Hematopoietic multipotent progenitor cell treated with erythropoietin and hydrocortisone succinate and interleukin-3 and kit ligand, for 15 days (in vitro differentiated cells): ENCODE measurements at regions not wholly inside any gene's neighbourhood (a gene's known extent, or its start where the extent isn't known, plus 50 kb on each side); places are given as distances from the start of the nearest gene placed in this dataset.
"Not testable (repeated sequence)": the region's sequence is repeated elsewhere in the genome, so short reads cannot be mapped to it uniquely, and the experiment has no call there.

Source experiments
- DNase-seq: peaks from one replicate; pipeline ENCODE4 v3.0.0-alpha.2; 2015; ENCODE audit warnings: low spot score

DNA sequence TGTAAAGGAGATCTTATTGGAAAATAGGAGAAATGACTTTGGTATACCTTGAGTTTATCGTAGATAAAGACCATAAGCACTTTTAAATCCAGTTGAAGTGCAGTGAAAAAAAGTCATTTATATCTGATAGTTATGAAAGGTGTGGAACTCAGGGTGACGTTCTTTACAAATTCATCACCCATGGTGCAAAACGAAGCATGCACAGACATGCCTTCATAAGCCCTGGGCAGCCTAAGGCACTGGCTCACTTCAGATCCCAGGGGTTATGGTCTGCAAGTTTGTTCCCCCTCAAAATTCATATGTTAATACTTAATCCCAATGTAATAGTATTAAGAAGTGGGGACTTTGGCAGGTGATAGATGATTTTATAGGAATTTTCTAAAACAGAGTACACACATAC is 1216.4 kb upstream of the USP15 start:
- DNase-seq: no peak

- DNase-seq: no peak
Measured at GRCh38 chr12:61044766-61045165, 1215.4 kb upstream of the USP15 start.

GRCh38 chr12:61070640-61071414 is 1189.4 kb upstream of the USP15 start:
- no peak for DNase-seq

DNA sequence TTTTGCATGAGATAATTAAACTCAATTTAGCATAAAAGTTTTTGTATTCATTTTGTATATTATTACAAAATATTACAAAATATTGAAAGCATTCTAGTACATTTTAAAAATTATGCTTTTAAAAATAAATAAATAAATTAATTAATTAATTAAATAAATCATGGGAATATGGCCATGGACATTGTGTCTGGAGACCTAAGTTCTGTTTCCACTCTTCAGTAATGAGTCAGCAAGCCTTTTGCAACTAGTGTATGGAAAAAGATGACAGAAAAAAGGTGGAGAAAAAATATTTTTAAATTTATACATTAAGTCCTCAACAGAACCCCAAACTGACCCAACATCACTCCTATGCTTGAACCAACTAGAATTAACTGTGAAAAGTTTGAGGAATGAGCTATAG is 1187.5 kb upstream of the USP15 start:
- no peak for DNase-seq

- no peak for DNase-seq
Measured at GRCh38 chr12:61095111-61095510, 1165.1 kb upstream of the USP15 start.

DNA sequence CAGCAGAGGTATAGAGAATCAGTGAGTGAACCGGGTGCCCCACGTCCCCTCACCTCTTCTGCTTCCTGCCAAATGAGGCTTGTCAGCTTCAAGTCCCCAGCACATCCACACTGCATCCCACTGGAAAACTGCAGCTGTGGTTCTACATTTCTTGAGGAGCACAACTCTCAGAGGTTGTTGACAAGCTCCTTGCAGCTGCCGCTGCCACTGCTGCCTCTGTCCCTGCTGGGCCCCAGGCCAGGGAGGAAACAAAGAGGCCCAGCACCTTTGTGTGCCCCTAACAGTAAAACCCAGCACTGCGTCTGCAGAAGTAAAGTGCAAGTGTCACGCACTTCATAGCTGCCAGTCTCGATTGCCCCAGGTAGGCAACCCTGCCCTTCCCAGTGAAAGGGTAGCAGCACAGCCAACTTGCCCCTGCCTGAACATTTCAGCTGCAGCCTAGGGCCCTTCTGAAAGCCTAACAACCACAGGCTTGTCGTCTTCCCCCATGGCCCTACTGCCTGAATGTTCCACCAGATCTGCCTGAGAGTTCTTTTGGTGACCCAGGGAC is 1162.1 kb upstream of the USP15 start:
- DNase-seq: no peak

DNA sequence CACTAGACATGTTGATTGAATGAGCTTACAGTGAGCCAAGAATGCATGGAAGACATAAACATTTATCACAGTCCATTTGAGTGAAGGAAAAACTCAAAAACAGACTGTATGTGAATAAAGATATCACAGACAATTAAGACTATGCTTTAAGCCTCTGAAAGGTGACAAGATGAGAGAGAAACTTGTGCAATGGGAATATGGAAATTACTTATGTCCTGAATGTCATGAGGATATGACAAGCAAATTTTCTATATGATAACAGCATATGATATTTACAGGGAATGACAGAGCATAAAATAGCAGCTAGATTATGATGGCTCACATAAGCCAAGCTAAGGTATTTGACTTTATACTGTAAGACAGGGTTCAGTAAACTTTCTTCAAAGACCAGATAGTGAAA is 1153.1 kb upstream of the USP15 start:
- no peak for DNase-seq

- DNase-seq: no peak
Measured at GRCh38 chr12:61111218-61111617, 1149.0 kb upstream of the USP15 start.

DNA sequence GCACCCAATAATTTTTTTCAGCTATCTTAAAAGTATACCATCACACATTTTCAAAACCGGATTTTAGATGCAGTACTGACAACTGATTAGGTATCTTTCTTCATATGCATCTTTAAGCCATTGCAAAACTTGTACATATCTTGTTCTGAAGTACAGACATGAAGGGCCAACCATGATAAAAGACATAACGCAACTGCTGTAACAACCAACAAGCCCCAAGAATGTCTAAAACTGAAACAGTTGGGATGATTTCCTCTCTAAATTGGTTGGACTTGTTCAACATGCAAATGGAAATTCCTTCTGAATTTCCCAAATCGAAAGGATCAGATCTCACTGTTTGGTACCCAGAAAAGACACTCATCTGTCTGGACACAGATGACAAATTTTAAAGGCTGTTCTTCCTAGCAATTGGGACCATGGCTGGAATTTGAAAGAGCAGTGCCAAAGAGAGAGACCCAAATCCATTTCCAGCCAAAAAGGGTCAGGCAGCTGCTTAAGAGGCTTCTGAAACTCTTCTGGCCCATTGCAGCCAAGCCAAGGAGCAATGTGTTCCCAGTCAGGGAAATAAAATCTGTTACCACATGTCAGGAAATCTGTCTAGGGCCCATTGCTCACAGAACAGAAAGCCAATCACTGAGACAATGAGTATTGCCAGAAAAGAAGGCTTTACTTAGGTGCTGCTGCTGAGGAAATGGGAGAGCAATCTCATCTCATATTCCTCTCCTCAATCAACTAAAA is 1122.4 kb upstream of the USP15 start:
- no peak for DNase-seq

DNA sequence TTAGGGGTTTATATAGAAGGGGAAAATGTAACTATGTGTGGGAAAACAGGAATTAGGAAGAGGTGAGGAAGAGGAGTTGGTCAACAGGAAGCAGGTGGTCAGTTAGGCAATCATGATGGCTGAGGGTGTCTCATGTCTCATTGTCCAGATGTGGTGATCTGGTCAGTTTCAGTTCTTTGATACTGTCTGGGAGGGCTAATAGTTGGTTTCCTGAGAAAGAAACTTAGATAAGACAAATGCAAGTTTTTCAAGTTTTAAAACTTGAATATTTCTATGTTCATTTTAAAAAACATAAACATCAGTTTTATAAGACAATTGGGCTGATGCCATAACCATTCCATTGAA is 1121.8 kb upstream of the USP15 start:
- no peak for DNase-seq

GRCh38 chr12:61161961-61162360 is 1098.2 kb upstream of the USP15 start:
- DNase-seq: no peak

DNA sequence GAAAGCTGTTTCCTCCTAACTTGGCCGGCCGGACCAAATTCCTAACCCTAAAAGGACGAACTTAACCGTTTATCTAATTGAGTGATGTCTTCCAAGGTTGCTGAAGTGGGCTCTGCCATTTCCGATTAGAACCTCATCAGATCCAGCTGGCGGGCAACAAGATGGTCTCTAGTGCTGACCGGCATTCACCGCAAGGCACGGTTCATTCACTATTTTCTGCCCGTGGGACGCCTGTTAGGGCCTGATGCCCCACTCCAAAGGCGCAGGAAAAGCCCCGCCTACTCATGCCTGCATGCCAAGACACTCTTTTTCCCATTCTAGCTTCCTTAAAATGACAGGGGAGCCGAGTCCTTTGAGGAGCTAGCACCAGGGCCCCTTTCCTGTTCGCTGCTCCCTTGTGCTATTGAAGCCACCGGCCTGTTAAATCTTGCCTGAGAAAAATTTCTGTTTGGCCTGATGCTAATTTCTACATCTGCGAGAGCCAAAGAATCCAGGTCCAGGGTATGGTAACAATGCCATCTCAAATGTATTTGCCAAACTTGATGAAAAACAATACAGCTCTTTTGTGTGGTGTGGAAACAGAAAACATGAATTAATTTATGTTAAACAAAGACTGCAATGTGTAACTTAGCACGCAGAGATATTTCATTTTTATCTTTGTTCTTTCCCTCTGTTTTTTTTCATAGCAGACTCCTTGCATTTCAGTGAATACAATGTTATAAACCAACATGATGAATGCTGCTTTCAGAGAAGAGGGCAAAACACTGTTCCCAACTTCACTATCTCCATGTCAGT is 1071.2 kb upstream of the USP15 start:
- DNase-seq: no peak

DNA sequence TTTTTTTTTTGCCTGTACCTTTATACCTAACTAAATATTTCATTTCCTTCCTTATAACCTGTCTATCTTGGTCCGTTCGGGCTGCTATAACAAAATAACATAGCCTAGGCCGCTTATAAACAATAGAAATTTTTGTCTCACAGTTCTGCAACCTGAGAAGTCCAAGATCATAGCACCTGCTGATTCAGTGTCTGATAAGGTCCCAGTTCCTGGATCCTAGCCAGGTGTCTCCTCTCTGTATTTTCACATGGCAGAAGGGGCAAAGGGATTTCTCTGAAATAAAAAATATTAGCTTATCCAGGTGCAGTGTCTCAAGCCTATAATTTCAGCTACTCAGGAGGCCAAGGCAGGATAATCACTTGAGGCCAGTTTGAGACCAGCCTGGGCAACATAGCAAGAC is 1046.6 kb upstream of the USP15 start:
- DNase-seq: no peak

GRCh38 chr12:61220337-61220736 is 1039.9 kb upstream of the USP15 start:
- DNase-seq: no peak

- no peak for DNase-seq
Measured at GRCh38 chr12:61232040-61232439, 1028.2 kb upstream of the USP15 start.

- no peak for DNase-seq
Measured at GRCh38 chr12:61250303-61250702, 1009.9 kb upstream of the USP15 start.

- no peak for DNase-seq
Measured at GRCh38 chr12:61251076-61251475, 1009.1 kb upstream of the USP15 start.

GRCh38 chr12:61254225-61254624 is 1006.0 kb upstream of the USP15 start:
- DNase-seq: no peak

DNA sequence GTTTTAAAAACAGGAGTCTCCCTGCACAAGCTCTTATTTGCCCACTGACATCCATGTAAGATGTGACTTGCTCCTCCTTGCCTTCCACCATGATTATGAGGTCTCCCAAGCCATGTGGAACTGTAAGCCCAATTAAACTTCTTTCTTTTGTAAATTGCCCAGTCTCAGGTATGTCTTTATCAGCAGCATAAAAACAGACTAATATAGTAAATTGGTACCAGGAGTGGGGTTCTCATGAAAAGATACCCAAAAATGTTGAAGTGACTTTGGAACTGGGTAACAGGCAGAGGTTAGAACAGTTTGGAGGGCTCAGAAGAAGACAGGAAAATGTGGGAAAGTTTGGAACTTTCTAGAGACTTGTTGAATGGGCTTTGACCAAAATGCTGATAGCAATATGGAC is 995.9 kb upstream of the USP15 start:
- not testable (repeated sequence) for DNase-seq

GRCh38 chr12:61267474-61267873 is 992.7 kb upstream of the USP15 start:
- DNase-seq: no peak

GRCh38 chr12:61272441-61272840 is 987.8 kb upstream of the USP15 start:
- DNase-seq: no peak

DNA sequence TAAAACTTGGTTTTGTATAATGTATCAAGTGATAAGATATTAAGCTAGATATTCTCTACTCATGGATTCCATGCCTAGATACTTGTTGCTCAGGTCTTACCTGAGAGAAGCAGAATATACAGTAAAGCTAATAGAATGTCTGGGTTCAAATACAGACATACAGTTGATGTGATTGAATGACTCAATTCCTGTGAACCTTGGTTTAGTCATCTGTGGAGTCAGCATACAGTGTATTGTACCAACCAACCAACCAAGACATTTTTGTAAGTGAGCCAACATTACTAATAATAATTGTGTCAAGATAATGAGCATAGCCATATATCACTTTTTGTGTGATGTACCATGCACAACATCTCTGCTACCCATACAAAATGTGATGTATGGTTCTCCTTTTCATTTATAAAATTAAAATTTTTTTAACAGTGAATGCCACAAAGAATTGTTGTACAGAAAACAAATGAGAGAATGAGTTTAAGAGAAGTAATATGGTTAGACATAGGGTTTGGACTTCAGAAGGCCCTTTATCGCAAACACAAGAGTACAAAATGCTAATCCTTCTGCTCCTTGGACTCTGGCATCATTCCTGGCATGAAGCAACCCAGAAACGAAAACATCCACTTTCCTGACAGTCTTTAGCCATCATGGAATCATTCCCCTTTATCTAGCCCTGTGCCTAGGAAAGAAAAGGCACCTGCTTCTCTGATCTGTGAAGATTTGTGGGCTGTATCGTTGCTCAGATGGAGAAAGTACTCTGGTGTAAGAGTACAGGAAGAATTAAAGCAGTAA is 977.2 kb upstream of the USP15 start:
- no peak for DNase-seq
